H1 (cell line): ENCODE measurements at regions not wholly inside any gene's neighbourhood (a gene's known extent, or its start where the extent isn't known, plus 50 kb on each side); places are given as distances from the start of the nearest gene placed in this dataset.

Experiments used
- CTCF ChIA-PET: fragments of 300-600 bp; sonication (Branson Sonifier 250); formaldehyde crosslinking; loops from one replicate; lab custom pipeline; 2021; ENCODE audit not compliant: partially characterized antibody; lab: Charles Lee
- POLR2A ChIA-PET: fragments of 300-600 bp; sonication (Branson Sonifier 250); formaldehyde crosslinking; loops from one replicate; lab custom pipeline; 2021; ENCODE audit warnings: inconsistent platforms; ENCODE audit not compliant: partially characterized antibody; lab: Charles Lee
- DNase-seq, 2 experiments: peaks; one replicate each; pipeline versions ENCODE4 v3.0.0 to v3.0.0-alpha.2; 2010 to 2022; ENCODE audit warnings: low spot score in 2 of 2, low read depth in 1 of 2, mixed read lengths in 1 of 2
- FAIRE-seq: peaks from 2 replicates; lab custom pipeline; 2011; peaks lifted over from hg19 to GRCh38; lab: Jason Lieb, UNC
- H2AFZ ChIP-seq: 2 replicates; pipeline ENCODE4 v1.8.1; 2012; ENCODE audit warnings: low read length, inconsistent platforms
- H2AK5ac ChIP-seq: 2 replicates; pipeline ENCODE4 v1.6.1; 2013; ENCODE audit warnings: low read depth, low read length
- H2BK120ac ChIP-seq: replicated peaks from 2 replicates; pipeline ENCODE3; 2013; ENCODE audit warnings: low read depth, low read length, inconsistent platforms
- H2BK12ac ChIP-seq: 2 replicates; pipeline ENCODE4 v1.6.1; 2013; ENCODE audit warnings: low read depth, low read length
- H2BK15ac ChIP-seq: 2 replicates; pipeline ENCODE4 v1.6.1; 2013; ENCODE audit warnings: low read length
- H2BK20ac ChIP-seq: 2 replicates; pipeline ENCODE4 v1.6.1; 2013; ENCODE audit warnings: low read length
- H2BK5ac ChIP-seq: 2 replicates; pipeline ENCODE4 v1.6.1; 2013; ENCODE audit warnings: low read depth, low read length
- H3K14ac ChIP-seq: 2 replicates; pipeline ENCODE4 v1.6.1; 2013; ENCODE audit warnings: inconsistent platforms; ENCODE audit not compliant: insufficient read length
- H3K18ac ChIP-seq: 2 replicates; pipeline ENCODE4 v1.6.1; 2013; ENCODE audit warnings: low read length; ENCODE audit errors: extremely low read depth
- H3K23ac ChIP-seq: 2 replicates; pipeline ENCODE4 v1.6.1; 2013; ENCODE audit warnings: inconsistent platforms; ENCODE audit not compliant: insufficient read length
- H3K23me2 ChIP-seq: 2 replicates; pipeline ENCODE4 v1.6.1; 2013; ENCODE audit warnings: low read depth, low read length
- H3K27ac ChIP-seq: 2 replicates; pipeline ENCODE4 v1.6.1; 2011; ENCODE audit warnings: low read depth, low read length, inconsistent platforms
- H3K27me3 ChIP-seq, 4 experiments: replicated peaks in 1 of 4; 1 replicate in 1 of 4; 2 replicates in 3 of 4; pipeline versions ENCODE4 v1.6.1 to v1.8.1; 2011 to 2013; ENCODE audit warnings: low read length in 3 of 4, mild to moderate bottlenecking in 3 of 4, inconsistent platforms in 2 of 4, mixed read lengths in 2 of 4, moderate library complexity in 1 of 4; ENCODE audit not compliant: control insufficient read depth in 3 of 4, insufficient read depth in 3 of 4; ENCODE audit errors: extremely low read depth in 1 of 4
- H3K36me3 ChIP-seq, 4 experiments: 2 replicates each; pipeline versions ENCODE4 v1.6.1 to v1.8.1; 2011 to 2013; ENCODE audit warnings: mild to moderate bottlenecking in 4 of 4, low read length in 3 of 4, moderate library complexity in 2 of 4, control low read depth in 1 of 4, inconsistent platforms in 1 of 4; ENCODE audit not compliant: insufficient read depth in 4 of 4, control insufficient read depth in 2 of 4
- H3K4ac ChIP-seq: replicated peaks from 2 replicates; pipeline ENCODE3; 2013; ENCODE audit warnings: low read length, low read depth, mixed read lengths, inconsistent platforms; ENCODE audit not compliant: insufficient read length
- H3K4me1 ChIP-seq, 4 experiments: replicated peaks in 1 of 4; 1 replicate in 1 of 4; 2 replicates in 3 of 4; pipeline versions ENCODE4 v1.6.1 to v1.8.1; 2011 to 2013; ENCODE audit warnings: low read length in 3 of 4, inconsistent platforms in 2 of 4, mixed read lengths in 1 of 4; ENCODE audit not compliant: insufficient read depth in 4 of 4, control insufficient read depth in 3 of 4
- H3K4me2 ChIP-seq, 2 experiments: 2 replicates each; pipeline versions ENCODE4 v1.6.1 to v1.8.1; 2011 to 2013; ENCODE audit warnings: low read depth in 2 of 2, low read length in 2 of 2, control low read depth in 1 of 2, inconsistent platforms in 1 of 2, mild to moderate bottlenecking in 1 of 2; ENCODE audit not compliant: insufficient read depth in 1 of 2
- H3K4me3 ChIP-seq, 4 experiments: fragments of 200-600, 300-600 bp in 1 of 4; sonication (generic), shearing (Covaris generic), sonication (Bioruptor Twin) in 1 of 4; 2 replicates each; pipeline versions ENCODE4 v1.5.1 to v1.8.1; 2011 to 2016; ENCODE audit warnings: low read length in 4 of 4, low read depth in 3 of 4, control low read depth in 2 of 4, inconsistent platforms in 2 of 4, mild to moderate bottlenecking in 2 of 4, mixed read lengths in 1 of 4, moderate library complexity in 1 of 4; ENCODE audit not compliant: insufficient read depth in 2 of 4; ENCODE audit errors: extremely low read depth in 1 of 4
- H3K56ac ChIP-seq: replicated peaks from 2 replicates; pipeline ENCODE3; 2013; ENCODE audit warnings: low read depth, mild to moderate bottlenecking, mixed read lengths, low read length, inconsistent platforms; ENCODE audit not compliant: insufficient read length
- H3K79me1 ChIP-seq: 2 replicates; pipeline ENCODE4 v1.6.1; 2013; ENCODE audit warnings: low read depth, low read length, control low read depth
- H3K79me2 ChIP-seq, 2 experiments: 2 replicates each; pipeline versions ENCODE4 v1.6.1 to v1.8.1; 2012 to 2013; ENCODE audit warnings: low read length in 2 of 2, mild to moderate bottlenecking in 2 of 2, inconsistent platforms in 1 of 2; ENCODE audit not compliant: insufficient read depth in 2 of 2, control insufficient read depth in 1 of 2
- H3K9ac ChIP-seq, 4 experiments: replicated peaks in 1 of 4; 1 replicate in 1 of 4; 2 replicates in 3 of 4; pipeline versions ENCODE4 v1.6.1 to v1.8.1; 2011 to 2013; ENCODE audit warnings: low read depth in 3 of 4, low read length in 3 of 4, control low read depth in 2 of 4, mild to moderate bottlenecking in 2 of 4, moderate library complexity in 2 of 4, inconsistent platforms in 1 of 4; ENCODE audit errors: extremely low read depth in 1 of 4
- H3K9me3 ChIP-seq, 2 experiments: 2 replicates each; pipeline versions ENCODE4 v1.6.1 to v1.8.1; 2012 to 2013; ENCODE audit warnings: mild to moderate bottlenecking in 2 of 2, moderate library complexity in 2 of 2, control low read depth in 1 of 2, inconsistent platforms in 1 of 2, low read depth in 1 of 2, low read length in 1 of 2, mixed read lengths in 1 of 2; ENCODE audit not compliant: insufficient read depth in 2 of 2
- H4K20me1 ChIP-seq, 2 experiments: replicated peaks in 1 of 2; 2 replicates each; pipeline versions ENCODE3 to v1.8.1; 2011 to 2013; ENCODE audit warnings: inconsistent platforms in 2 of 2, low read length in 2 of 2, mild to moderate bottlenecking in 1 of 2; ENCODE audit not compliant: insufficient read depth in 2 of 2, control insufficient read depth in 1 of 2
- H4K5ac ChIP-seq: 2 replicates; pipeline ENCODE4 v1.6.1; 2013; ENCODE audit warnings: low read length, low read depth, mixed read lengths, inconsistent platforms; ENCODE audit not compliant: insufficient read length
- H4K8ac ChIP-seq: 2 replicates; pipeline ENCODE4 v1.8.0; 2013; ENCODE audit warnings: mild to moderate bottlenecking, moderate library complexity, low read length, inconsistent platforms; ENCODE audit not compliant: insufficient read depth; ENCODE audit errors: extremely low read depth
- H4K91ac ChIP-seq: replicated peaks from 2 replicates; pipeline ENCODE3; 2013; ENCODE audit warnings: low read length, mixed read lengths, inconsistent platforms; ENCODE audit not compliant: insufficient read length
- CEBPB ChIP-seq: IDR thresholded peaks from 2 replicates; pipeline ENCODE4 v1.6.1; 2012; ENCODE audit warnings: low read depth, low read length
- GTF2F1 ChIP-seq: IDR thresholded peaks from 2 replicates; pipeline ENCODE4 v1.6.1; 2012; ENCODE audit warnings: low read depth, low read length, improper control_type of control experiment, borderline replicate concordance
- JUN ChIP-seq: IDR thresholded peaks from 2 replicates; pipeline ENCODE4 v1.6.1; 2011; ENCODE audit warnings: low read depth, mild to moderate bottlenecking, improper control_type of control experiment, low read length
- PHF8 ChIP-seq: fragments of 200-600 bp; sonication (generic); conservative IDR thresholded peaks from 2 replicates; pipeline ENCODE4 v1.7.1; 2012; ENCODE audit warnings: low read depth, mild to moderate bottlenecking, inconsistent platforms, low read length, moderate library complexity
- SAP30 ChIP-seq: fragments of 300-600 bp; sonication (generic); IDR thresholded peaks from 2 replicates; pipeline ENCODE4 v1.7.1; 2012; ENCODE audit warnings: low read length, moderate library complexity, mild to moderate bottlenecking, inconsistent platforms; ENCODE audit not compliant: insufficient read depth, insufficient replicate concordance
- SP2 ChIP-seq: IDR thresholded peaks from 2 replicates; pipeline ENCODE4 v1.6.1; 2012; ENCODE audit warnings: mild to moderate bottlenecking, low read length, inconsistent platforms
- TBP ChIP-seq: IDR thresholded peaks from 2 replicates; pipeline ENCODE4 v1.6.1; 2011; ENCODE audit warnings: low read depth, low read length, improper control_type of control experiment
- TEAD4 ChIP-seq: IDR thresholded peaks from 2 replicates; pipeline ENCODE4 v1.6.1; 2012; ENCODE audit warnings: low read depth, low read length, inconsistent platforms, mixed read lengths
- WGBS, 2 experiments: shearing (Covaris generic) in 1 of 2; methylation state at CpG; one replicate each; pipeline versions ENCODE4 v1.1.6 to v1.1.7; 2013 to 2015; ENCODE audit warnings: low lambda C conversion rate in 2 of 2, mixed read lengths in 2 of 2, inconsistent platforms in 1 of 2, low coverage in 1 of 2, missing lambda C conversion rate in 1 of 2; ENCODE audit not compliant: insufficient replicate concordance in 2 of 2, insufficient coverage in 1 of 2, insufficient read length in 1 of 2; ENCODE audit errors: extremely low coverage in 1 of 2, missing lambda C conversion rate in 1 of 2; 5-methylcytosine and 5-hydroxymethylcytosine counted together

DNA sequence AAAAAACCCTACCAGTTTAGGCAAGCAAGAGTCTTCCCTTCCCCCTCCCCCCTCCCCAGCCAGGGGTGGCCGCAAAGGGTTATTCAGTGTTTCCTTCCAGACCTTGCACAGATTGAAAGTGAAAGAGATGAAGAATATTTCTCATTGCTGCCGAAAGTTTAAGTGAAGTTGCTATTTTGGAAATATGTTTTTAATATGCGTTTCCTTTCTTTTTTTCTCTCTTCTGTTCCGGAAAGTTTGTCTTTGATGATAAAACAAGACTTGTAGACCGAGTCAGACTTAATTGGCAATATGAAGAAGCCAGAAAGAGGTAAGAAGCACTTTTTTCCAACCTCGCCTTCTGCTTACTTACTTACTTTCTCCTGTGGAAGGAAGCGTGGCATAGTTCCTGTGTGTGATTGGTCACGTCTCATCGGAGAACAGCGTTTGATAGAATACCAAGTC lies 58.5 kb upstream of the CLCN4 start:
- H3K79me2 ChIP-seq, result no peaks in the 10 kb centered on the region
- H3K36me3 ChIP-seq, result peaks cover 0 to 18% (median 2%) of the 10 kb centered on the region in 4 experiments; a peak in 3 of 8 replicates
- no peak overlapping the region for H3K56ac ChIP-seq
- FAIRE-seq, result no peak
- H4K91ac ChIP-seq, result no peak overlapping the region
- POLR2A ChIA-PET, result no interaction called here
- H2BK20ac ChIP-seq, result no peak overlapping the region
- no peak overlapping the region for H2AFZ ChIP-seq
- H3K23me2 ChIP-seq, result no peaks in the 10 kb centered on the region
- H2BK120ac ChIP-seq, result no peak overlapping the region
- H3K27ac ChIP-seq, result no peak overlapping the region
- H3K18ac ChIP-seq, result no peak overlapping the region
- H2AK5ac ChIP-seq, result no peak overlapping the region
- no peak overlapping the region for H3K4me2 ChIP-seq
- no peak overlapping the region for H2BK15ac ChIP-seq
- CTCF ChIA-PET, result no interaction called here
- no peak overlapping the region for H3K9ac ChIP-seq
- no peaks in the 10 kb centered on the region for H3K4me1 ChIP-seq
- no peak overlapping the region for H4K8ac ChIP-seq
- DNase-seq, result no peak
- no peak overlapping the region for H3K14ac ChIP-seq
- no peaks in the 10 kb centered on the region for H3K27me3 ChIP-seq
- H3K9me3 ChIP-seq, result no peaks in the 10 kb centered on the region
- WGBS, 2 experiments, result 95% methylated on average over 9 of the region's 10 CpGs; no CpG with 5 or more reads in 1 of the 2 experiments
- H4K20me1 ChIP-seq, result no peaks in the 10 kb centered on the region
- H3K4me3 ChIP-seq, result no peak overlapping the region
- H3K23ac ChIP-seq, result no peak overlapping the region
- no peak overlapping the region for H4K5ac ChIP-seq
- no peak overlapping the region for H3K4ac ChIP-seq
- H2BK12ac ChIP-seq, result no peak overlapping the region
- H3K79me1 ChIP-seq, result no peaks in the 10 kb centered on the region
- no peak overlapping the region for H2BK5ac ChIP-seq
- no peak for TF ChIP-seq SAP30
- no peak for TF ChIP-seq CEBPB
- no peak for TF ChIP-seq TBP
- no peak for TF ChIP-seq JUN
- TF ChIP-seq PHF8, result no peak
- no peak for TF ChIP-seq GTF2F1
- no peak for TF ChIP-seq TEAD4
- no peak for TF ChIP-seq SP2
